ENCODE measurements at regions not wholly inside any gene's neighbourhood (a gene's known extent, or its start where the extent isn't known, plus 50 kb on each side); places are given as distances from the start of the nearest gene placed in this dataset.

DNA sequence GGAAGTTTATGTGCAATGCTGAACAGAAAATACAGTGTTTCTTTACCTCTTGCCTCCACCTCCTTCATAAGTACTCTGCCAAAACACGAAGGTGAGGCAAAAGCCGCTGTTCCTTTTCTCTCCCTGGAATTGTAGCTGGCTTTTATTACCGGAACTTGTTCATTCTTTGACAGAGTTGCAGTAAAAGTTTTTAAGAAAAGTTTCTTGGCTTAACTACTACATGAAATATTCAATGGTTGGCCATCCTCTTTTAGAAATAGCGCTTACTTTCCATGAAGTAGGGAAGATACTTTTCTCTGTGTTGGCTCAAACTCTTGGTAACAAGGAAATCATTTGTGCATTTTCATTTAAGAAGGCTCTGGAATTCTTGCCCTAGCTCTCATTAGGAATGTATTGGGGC lies 950.7 kb upstream of the FANCL start:
- no peak overlapping the region for H2AFZ ChIP-seq
- H3K4me2 ChIP-seq, result no peak overlapping the region
- H3K9me2 ChIP-seq (ENCODE audit: insufficient read depth), result no peaks in the 10 kb centered on the region
- no peaks in the 10 kb centered on the region for H4K20me1 ChIP-seq (ENCODE audit: insufficient read depth)
- no peak for DNase-seq
- no peak overlapping the region for H3K4me3 ChIP-seq
- no TSS peak for BruUV-seq (replicated peaks)
- no peaks in the 10 kb centered on the region for H3K9me3 ChIP-seq (ENCODE audit: insufficient read depth, low read depth)
- TF ChIP-seq EZH2 (IDR thresholded peaks at IDR 0.05; ENCODE audit: low read depth), result no peak
- TF ChIP-seq, protein P1, sequence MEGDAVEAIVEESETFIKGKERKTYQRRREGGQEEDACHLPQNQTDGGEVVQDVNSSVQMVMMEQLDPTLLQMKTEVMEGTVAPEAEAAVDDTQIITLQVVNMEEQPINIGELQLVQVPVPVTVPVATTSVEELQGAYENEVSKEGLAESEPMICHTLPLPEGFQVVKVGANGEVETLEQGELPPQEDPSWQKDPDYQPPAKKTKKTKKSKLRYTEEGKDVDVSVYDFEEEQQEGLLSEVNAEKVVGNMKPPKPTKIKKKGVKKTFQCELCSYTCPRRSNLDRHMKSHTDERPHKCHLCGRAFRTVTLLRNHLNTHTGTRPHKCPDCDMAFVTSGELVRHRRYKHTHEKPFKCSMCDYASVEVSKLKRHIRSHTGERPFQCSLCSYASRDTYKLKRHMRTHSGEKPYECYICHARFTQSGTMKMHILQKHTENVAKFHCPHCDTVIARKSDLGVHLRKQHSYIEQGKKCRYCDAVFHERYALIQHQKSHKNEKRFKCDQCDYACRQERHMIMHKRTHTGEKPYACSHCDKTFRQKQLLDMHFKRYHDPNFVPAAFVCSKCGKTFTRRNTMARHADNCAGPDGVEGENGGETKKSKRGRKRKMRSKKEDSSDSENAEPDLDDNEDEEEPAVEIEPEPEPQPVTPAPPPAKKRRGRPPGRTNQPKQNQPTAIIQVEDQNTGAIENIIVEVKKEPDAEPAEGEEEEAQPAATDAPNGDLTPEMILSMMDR (conservative IDR thresholded peaks at IDR 0.05), result no peak
- ChIA-PET CTCF (no interaction called here), POLR2A (ENCODE audit: unreplicated experiment) (no interaction called here)
- intact Hi-C loops (cut with micrococcal nuclease; ENCODE audit: unreplicated experiment), result no loop called here
- peaks cover 28% of the 10 kb centered on the region for H3K27me3 ChIP-seq (ENCODE audit: insufficient read depth, low read depth)
- no peaks in the 10 kb centered on the region for H3F3A ChIP-seq (ENCODE audit: insufficient read depth, low read depth)
- H3K79me2 ChIP-seq (ENCODE audit: low read depth), result no peaks in the 10 kb centered on the region
- no peak overlapping the region for H3K27ac ChIP-seq
- no peaks in the 10 kb centered on the region for H3K36me3 ChIP-seq (ENCODE audit: low read depth)
- H3K4me1 ChIP-seq (replicated peaks; ENCODE audit: insufficient read depth), result no peaks in the 10 kb centered on the region

DNA sequence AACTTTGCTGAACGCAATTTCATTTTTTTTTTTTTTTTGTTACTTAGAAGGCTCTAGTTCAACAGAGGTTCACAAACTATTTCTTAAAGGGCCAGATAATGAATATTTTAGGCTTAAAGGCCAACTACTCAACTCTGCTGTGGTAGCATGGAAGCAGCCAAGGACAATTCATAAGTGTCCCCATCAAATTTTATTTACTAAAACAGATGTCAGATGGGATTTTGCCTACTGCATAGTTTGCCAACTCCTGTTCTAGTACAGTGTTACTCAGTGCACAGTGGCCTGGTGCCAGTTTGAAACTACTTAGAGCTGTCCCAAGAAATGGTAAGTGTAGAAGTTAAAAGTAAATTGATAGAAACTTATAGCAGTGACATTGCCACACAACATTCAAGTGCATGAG lies 949.4 kb upstream of the FANCL start:
- no peaks in the 10 kb centered on the region for H3K9me3 ChIP-seq (ENCODE audit: insufficient read depth, low read depth)
- H4K20me1 ChIP-seq (ENCODE audit: insufficient read depth), result no peaks in the 10 kb centered on the region
- DNase-seq, result no peak
- ChIA-PET POLR2A (ENCODE audit: unreplicated experiment) (no interaction called here), CTCF (no interaction called here)
- peaks cover 28% of the 10 kb centered on the region for H3K27me3 ChIP-seq (ENCODE audit: insufficient read depth, low read depth)
- no peaks in the 10 kb centered on the region for H3F3A ChIP-seq (ENCODE audit: insufficient read depth, low read depth)
- intact Hi-C loops (cut with micrococcal nuclease; ENCODE audit: unreplicated experiment), result no loop called here
- TF ChIP-seq, protein P1 (conservative IDR thresholded peaks at IDR 0.05), result no peak
- TF ChIP-seq EZH2 (IDR thresholded peaks at IDR 0.05; ENCODE audit: low read depth), result no peak
- H3K4me1 ChIP-seq (replicated peaks; ENCODE audit: insufficient read depth), result no peaks in the 10 kb centered on the region
- no peak overlapping the region for H3K4me2 ChIP-seq
- BruUV-seq (replicated peaks), result no TSS peak
- no peaks in the 10 kb centered on the region for H3K9me2 ChIP-seq (ENCODE audit: insufficient read depth)
- H3K79me2 ChIP-seq (ENCODE audit: low read depth), result no peaks in the 10 kb centered on the region
- no peaks in the 10 kb centered on the region for H3K36me3 ChIP-seq (ENCODE audit: low read depth)
- H2AFZ ChIP-seq, result no peak overlapping the region
- no peak overlapping the region for H3K27ac ChIP-seq
- no peak overlapping the region for H3K4me3 ChIP-seq

DNA sequence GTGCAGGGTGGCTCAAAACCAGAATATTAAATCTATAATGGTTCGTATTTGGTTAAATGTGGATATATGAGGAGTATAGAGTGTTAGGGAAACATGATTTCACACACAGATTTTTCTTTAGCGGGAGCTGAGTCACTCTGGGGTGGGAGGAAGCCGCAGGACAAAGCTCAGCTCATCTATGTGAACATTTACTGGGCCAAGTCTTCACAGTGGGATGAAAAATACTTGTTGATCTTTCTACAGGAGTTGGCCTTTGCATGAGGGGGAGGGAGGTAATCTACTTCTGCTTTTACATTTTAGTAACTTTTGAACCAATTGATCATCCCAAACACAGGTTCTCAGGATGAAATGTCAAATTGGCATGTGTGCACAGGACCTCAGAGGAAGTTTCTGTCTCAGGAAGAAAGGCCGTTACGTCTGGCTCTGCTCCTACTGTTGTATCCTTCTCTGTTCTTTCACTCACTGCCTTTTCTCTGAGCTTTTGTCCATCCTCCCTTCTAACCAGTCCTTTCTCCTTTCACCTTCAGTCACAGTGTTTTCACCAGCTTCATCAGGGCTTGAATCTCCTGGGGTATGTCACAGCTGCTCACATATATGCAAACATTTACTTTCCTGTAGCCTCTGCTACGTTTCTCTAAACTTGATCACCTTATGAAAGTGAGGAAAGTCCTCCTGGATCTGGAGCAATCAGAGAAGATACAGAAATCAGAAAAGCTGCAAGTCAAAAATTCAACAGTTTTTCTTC lies 943.3 kb upstream of the FANCL start:
- no peak overlapping the region for H2AFZ ChIP-seq
- no peaks in the 10 kb centered on the region for H3K9me2 ChIP-seq (ENCODE audit: insufficient read depth)
- TF ChIP-seq, protein P1 (conservative IDR thresholded peaks at IDR 0.05), result no peak
- no peak for TF ChIP-seq EZH2 (IDR thresholded peaks at IDR 0.05; ENCODE audit: low read depth)
- no peak overlapping the region for H3K4me2 ChIP-seq
- DNase-seq, result peak in 1 of 2 experiments; percentile 17
- no TSS peak for BruUV-seq (replicated peaks)
- intact Hi-C loops (cut with micrococcal nuclease; ENCODE audit: unreplicated experiment), result no loop called here
- H3K4me3 ChIP-seq, result no peak overlapping the region
- no peaks in the 10 kb centered on the region for H4K20me1 ChIP-seq (ENCODE audit: insufficient read depth)
- H3K27me3 ChIP-seq (ENCODE audit: insufficient read depth, low read depth), result peaks cover 11% of the 10 kb centered on the region; the same call in 1 of the 2 replicates
- CTCF ChIA-PET, result no interaction called here
- H3K27ac ChIP-seq, result no peak overlapping the region
- no peaks in the 10 kb centered on the region for H3K36me3 ChIP-seq (ENCODE audit: low read depth)
- H3F3A ChIP-seq (ENCODE audit: insufficient read depth, low read depth), result no peaks in the 10 kb centered on the region
- H3K4me1 ChIP-seq (replicated peaks; ENCODE audit: insufficient read depth), result no peaks in the 10 kb centered on the region
- H3K9me3 ChIP-seq (ENCODE audit: insufficient read depth, low read depth), result no peaks in the 10 kb centered on the region
- no peaks in the 10 kb centered on the region for H3K79me2 ChIP-seq (ENCODE audit: low read depth)
- POLR2A ChIA-PET (ENCODE audit: unreplicated experiment), result no interaction called here

All from PC-9 (cell line).